WTC11 (cell line): ENCODE measurements at regions not wholly inside any gene's neighbourhood (a gene's known extent, or its start where the extent isn't known, plus 50 kb on each side); places are given as distances from the start of the nearest gene placed in this dataset.

Experiments
- ATAC-seq: fragments of 200-7000 bp; cut with Tn5 transposase; 2 replicates; pipeline ENCODE4 v1.10.0; 2021; ENCODE audit warnings: mild to moderate bottlenecking, moderate library complexity
- CTCF ChIA-PET: fragments of 300-600 bp; sonication (Branson Sonifier 250); formaldehyde crosslinking; loops from one replicate; lab custom pipeline; 2021; ENCODE audit warnings: antibody characterized with exemption; lab: Charles Lee
- POLR2A ChIA-PET: fragments of 350-600 bp; sonication (Branson Sonifier 250); formaldehyde crosslinking; loops from one replicate; lab custom pipeline; 2021; ENCODE audit warnings: antibody characterized with exemption; lab: Charles Lee
- DNase-seq: peaks from one replicate; pipeline ENCODE4 v3.0.0; 2021; ENCODE audit warnings: low spot score
- H3K27ac Mint-ChIP-seq: 2 replicates; pipeline ENCODE4 v1.8.0; 2021; ENCODE audit warnings: mixed read lengths
- H3K27me3 Mint-ChIP-seq: 2 replicates; pipeline ENCODE4 v1.8.0; 2021; ENCODE audit warnings: low read depth, mild to moderate bottlenecking, moderate library complexity, mixed read lengths
- H3K36me3 Mint-ChIP-seq: 2 replicates; pipeline ENCODE4 v1.8.0; 2021; ENCODE audit warnings: mixed read lengths
- H3K4me1 Mint-ChIP-seq: 2 replicates; pipeline ENCODE4 v1.8.0; 2022; ENCODE audit warnings: mixed read lengths
- H3K4me3 Mint-ChIP-seq: 2 replicates; pipeline ENCODE4 v1.8.0; 2021; ENCODE audit warnings: mild to moderate bottlenecking, moderate library complexity, mixed read lengths
- H3K9me3 Mint-ChIP-seq: 2 replicates; pipeline ENCODE4 v1.8.0; 2021; ENCODE audit warnings: mixed read lengths
- ATF1 ChIP-seq: sonication (generic); formaldehyde crosslinking; IDR thresholded peaks from 2 replicates; pipeline ENCODE4 v1.8.1; 2023; ENCODE audit warnings: mild to moderate bottlenecking, moderate library complexity, missing genetic modification reagents
- EMX1 ChIP-seq: fragments of 250-450 bp; sonication (Bioruptor Pico); IDR thresholded peaks from 2 replicates; pipeline ENCODE4 v1.8.0; 2021; ENCODE audit warnings: mild to moderate bottlenecking
- GTF2I ChIP-seq: fragments of 250-450 bp; sonication (Bioruptor Pico); conservative IDR thresholded peaks from 2 replicates; pipeline ENCODE4 v1.4.0; 2021; ENCODE audit warnings: mild to moderate bottlenecking
- JAZF1 ChIP-seq: fragments of 250-450 bp; sonication (Bioruptor Pico); IDR thresholded peaks from 2 replicates; pipeline ENCODE4 v1.9.0; 2021; ENCODE audit warnings: moderate library complexity, mild to moderate bottlenecking, inconsistent platforms
- MYBL2 ChIP-seq: sonication (generic); formaldehyde crosslinking; IDR thresholded peaks from 2 replicates; pipeline ENCODE4 v1.8.1; 2023; ENCODE audit warnings: mild to moderate bottlenecking, moderate library complexity, missing genetic modification reagents
- NFE2L1 ChIP-seq: sonication (generic); formaldehyde crosslinking; IDR thresholded peaks from 2 replicates; pipeline ENCODE4 v1.8.1; 2023; ENCODE audit warnings: missing genetic modification reagents
- NR1H2 ChIP-seq: sonication (generic); formaldehyde crosslinking; IDR thresholded peaks from 2 replicates; pipeline ENCODE4 v1.9.0; 2021; ENCODE audit warnings: mild to moderate bottlenecking, moderate library complexity, missing genetic modification reagents
- SOX15 ChIP-seq: fragments of 250-450 bp; sonication (Bioruptor Pico); IDR thresholded peaks from 2 replicates; pipeline ENCODE4 v1.9.0; 2021; ENCODE audit warnings: mild to moderate bottlenecking
- ZNF138 ChIP-seq: sonication (generic); formaldehyde crosslinking; conservative IDR thresholded peaks from 2 replicates; pipeline ENCODE4 v1.8.1; 2022; ENCODE audit warnings: mild to moderate bottlenecking, moderate library complexity, missing genetic modification reagents
- ZNF396 ChIP-seq: fragments of 250-450 bp; sonication (Bioruptor Pico); IDR thresholded peaks from 2 replicates; pipeline ENCODE4 v1.8.0; 2021; ENCODE audit warnings: mild to moderate bottlenecking, moderate library complexity, borderline replicate concordance
- ZNF416 ChIP-seq: fragments of 250-450 bp; sonication (Bioruptor Pico); IDR thresholded peaks from 2 replicates; pipeline ENCODE4 v1.9.0; 2021; ENCODE audit warnings: mild to moderate bottlenecking, inconsistent platforms
- TF ChIP-seq, protein P1 (sequence below): sonication (generic); formaldehyde crosslinking; IDR thresholded peaks from 2 replicates; pipeline ENCODE4 v1.8.0; 2022; ENCODE audit warnings: mild to moderate bottlenecking, missing genetic modification reagents
- TF ChIP-seq, protein P2 (sequence below): sonication (generic); formaldehyde crosslinking; IDR thresholded peaks from 2 replicates; pipeline ENCODE4 v1.8.0; 2023; ENCODE audit warnings: mild to moderate bottlenecking, missing genetic modification reagents
- TF ChIP-seq, protein P3 (sequence below): sonication (generic); formaldehyde crosslinking; IDR thresholded peaks from 2 replicates; pipeline ENCODE4 v1.8.1; 2022; ENCODE audit warnings: low read depth, missing genetic modification reagents, borderline replicate concordance
- TF ChIP-seq, protein P4 (sequence below): sonication (generic); formaldehyde crosslinking; conservative IDR thresholded peaks from 2 replicates; pipeline ENCODE4 v1.8.1; 2022; ENCODE audit warnings: mild to moderate bottlenecking, missing genetic modification reagents
- TF ChIP-seq, protein P5 (sequence below): sonication (generic); formaldehyde crosslinking; IDR thresholded peaks from 2 replicates; pipeline ENCODE4 v1.8.0; 2022; ENCODE audit warnings: mild to moderate bottlenecking, missing genetic modification reagents
- TF ChIP-seq, protein P6 (sequence below): fragments of 250-450 bp; sonication (Bioruptor Pico); conservative IDR thresholded peaks from 2 replicates; pipeline ENCODE4 v1.9.0; 2021; ENCODE audit warnings: mild to moderate bottlenecking
- TF ChIP-seq, protein P7 (sequence below): sonication (generic); formaldehyde crosslinking; IDR thresholded peaks from 2 replicates; pipeline ENCODE4 v1.8.0; 2022; ENCODE audit warnings: mild to moderate bottlenecking, missing genetic modification reagents

DNA sequence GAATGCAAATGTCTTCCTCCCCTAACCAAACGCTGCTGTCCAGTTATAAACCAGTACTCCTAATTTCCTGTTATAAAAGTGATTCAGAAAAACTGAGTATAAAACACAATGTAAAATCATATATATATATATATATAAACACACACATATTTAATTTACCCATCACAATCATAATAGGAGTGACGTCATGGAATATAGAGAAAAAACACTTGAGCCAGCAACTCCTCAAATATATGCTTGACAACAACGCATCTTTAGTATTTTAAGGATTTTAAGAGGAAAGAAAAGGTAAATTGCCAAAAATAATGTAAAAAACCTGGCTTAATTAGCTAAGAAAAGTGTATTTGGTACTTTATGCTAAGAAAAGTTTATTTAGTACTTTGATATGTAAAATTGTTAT lies 2701.7 kb downstream of the PCDH7 start:
- Mint-ChIP-seq H3K9me3 (peaks cover 7% of the 10 kb centered on the region), H3K4me3 (no peak overlapping the region), H3K27me3 (no peaks in the 10 kb centered on the region), H3K27ac (no peak overlapping the region), H3K36me3 (no peaks in the 10 kb centered on the region), H3K4me1 (no peaks in the 10 kb centered on the region)
- ChIA-PET POLR2A (interaction anchor here (0.7 kb wide), 1 partner anchor 419 kb away, joined by 3 read pairs; no protein-coding TSS in a partner anchor), CTCF (no interaction called here)
- no peak for ATAC-seq
- TF ChIP-seq, protein P1, sequence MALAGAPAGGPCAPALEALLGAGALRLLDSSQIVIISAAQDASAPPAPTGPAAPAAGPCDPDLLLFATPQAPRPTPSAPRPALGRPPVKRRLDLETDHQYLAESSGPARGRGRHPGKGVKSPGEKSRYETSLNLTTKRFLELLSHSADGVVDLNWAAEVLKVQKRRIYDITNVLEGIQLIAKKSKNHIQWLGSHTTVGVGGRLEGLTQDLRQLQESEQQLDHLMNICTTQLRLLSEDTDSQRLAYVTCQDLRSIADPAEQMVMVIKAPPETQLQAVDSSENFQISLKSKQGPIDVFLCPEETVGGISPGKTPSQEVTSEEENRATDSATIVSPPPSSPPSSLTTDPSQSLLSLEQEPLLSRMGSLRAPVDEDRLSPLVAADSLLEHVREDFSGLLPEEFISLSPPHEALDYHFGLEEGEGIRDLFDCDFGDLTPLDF (CRISPR knock-in tag), result no peak
- no peak for TF ChIP-seq EMX1
- TF ChIP-seq, protein P2, sequence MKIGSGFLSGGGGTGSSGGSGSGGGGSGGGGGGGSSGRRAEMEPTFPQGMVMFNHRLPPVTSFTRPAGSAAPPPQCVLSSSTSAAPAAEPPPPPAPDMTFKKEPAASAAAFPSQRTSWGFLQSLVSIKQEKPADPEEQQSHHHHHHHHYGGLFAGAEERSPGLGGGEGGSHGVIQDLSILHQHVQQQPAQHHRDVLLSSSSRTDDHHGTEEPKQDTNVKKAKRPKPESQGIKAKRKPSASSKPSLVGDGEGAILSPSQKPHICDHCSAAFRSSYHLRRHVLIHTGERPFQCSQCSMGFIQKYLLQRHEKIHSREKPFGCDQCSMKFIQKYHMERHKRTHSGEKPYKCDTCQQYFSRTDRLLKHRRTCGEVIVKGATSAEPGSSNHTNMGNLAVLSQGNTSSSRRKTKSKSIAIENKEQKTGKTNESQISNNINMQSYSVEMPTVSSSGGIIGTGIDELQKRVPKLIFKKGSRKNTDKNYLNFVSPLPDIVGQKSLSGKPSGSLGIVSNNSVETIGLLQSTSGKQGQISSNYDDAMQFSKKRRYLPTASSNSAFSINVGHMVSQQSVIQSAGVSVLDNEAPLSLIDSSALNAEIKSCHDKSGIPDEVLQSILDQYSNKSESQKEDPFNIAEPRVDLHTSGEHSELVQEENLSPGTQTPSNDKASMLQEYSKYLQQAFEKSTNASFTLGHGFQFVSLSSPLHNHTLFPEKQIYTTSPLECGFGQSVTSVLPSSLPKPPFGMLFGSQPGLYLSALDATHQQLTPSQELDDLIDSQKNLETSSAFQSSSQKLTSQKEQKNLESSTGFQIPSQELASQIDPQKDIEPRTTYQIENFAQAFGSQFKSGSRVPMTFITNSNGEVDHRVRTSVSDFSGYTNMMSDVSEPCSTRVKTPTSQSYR (CRISPR knock-in tag), result no peak
- TF ChIP-seq, protein P3, sequence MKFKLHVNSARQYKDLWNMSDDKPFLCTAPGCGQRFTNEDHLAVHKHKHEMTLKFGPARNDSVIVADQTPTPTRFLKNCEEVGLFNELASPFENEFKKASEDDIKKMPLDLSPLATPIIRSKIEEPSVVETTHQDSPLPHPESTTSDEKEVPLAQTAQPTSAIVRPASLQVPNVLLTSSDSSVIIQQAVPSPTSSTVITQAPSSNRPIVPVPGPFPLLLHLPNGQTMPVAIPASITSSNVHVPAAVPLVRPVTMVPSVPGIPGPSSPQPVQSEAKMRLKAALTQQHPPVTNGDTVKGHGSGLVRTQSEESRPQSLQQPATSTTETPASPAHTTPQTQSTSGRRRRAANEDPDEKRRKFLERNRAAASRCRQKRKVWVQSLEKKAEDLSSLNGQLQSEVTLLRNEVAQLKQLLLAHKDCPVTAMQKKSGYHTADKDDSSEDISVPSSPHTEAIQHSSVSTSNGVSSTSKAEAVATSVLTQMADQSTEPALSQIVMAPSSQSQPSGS, result no peak
- no peak for TF ChIP-seq SOX15
- no peak for TF ChIP-seq MYBL2 (CRISPR knock-in tag)
- TF ChIP-seq, protein P4, sequence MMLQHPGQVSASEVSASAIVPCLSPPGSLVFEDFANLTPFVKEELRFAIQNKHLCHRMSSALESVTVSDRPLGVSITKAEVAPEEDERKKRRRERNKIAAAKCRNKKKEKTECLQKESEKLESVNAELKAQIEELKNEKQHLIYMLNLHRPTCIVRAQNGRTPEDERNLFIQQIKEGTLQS (CRISPR knock-in tag), result no peak
- no peak for TF ChIP-seq ZNF416 (CRISPR knock-in tag)
- no peak for DNase-seq

DNA sequence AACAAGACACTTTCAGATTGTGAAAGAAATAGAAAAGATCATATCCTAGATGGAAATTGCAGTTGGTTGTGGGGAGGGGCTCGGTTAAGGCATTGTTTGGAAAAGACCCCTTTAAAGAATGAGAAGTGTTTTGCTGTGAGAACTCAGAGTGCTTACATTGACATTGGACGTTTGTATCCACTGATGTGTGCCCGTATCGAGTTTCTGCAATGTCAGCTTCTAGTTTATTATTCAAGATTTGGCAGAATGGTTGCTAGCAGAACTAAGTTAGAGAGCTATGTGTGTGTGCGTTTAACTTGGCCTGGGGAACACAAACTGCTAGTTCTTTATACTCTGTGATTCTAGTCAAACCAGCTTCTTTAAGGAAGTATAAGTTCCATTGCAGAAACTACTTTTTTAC lies 2702.5 kb downstream of the PCDH7 start:
- Mint-ChIP-seq H3K36me3 (no peaks in the 10 kb centered on the region), H3K9me3 (peaks cover 3% of the 10 kb centered on the region), H3K27me3 (no peaks in the 10 kb centered on the region), H3K27ac (no peak overlapping the region), H3K4me1 (no peaks in the 10 kb centered on the region), H3K4me3 (no peak overlapping the region)
- no peak for ATAC-seq
- ChIA-PET CTCF (no interaction called here), POLR2A (interaction anchor here (0.7 kb wide), 1 partner anchor 419 kb away, joined by 3 read pairs; no protein-coding TSS in a partner anchor)
- DNase-seq, result no peak
- TF ChIP-seq NFE2L1, result no peak
- TF ChIP-seq, protein P5, sequence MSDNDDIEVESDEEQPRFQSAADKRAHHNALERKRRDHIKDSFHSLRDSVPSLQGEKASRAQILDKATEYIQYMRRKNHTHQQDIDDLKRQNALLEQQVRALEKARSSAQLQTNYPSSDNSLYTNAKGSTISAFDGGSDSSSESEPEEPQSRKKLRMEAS (CRISPR knock-in tag), result no peak
- TF ChIP-seq, protein P4 (CRISPR knock-in tag), result no peak
- TF ChIP-seq JAZF1 (CRISPR knock-in tag), result no peak
- TF ChIP-seq, protein P6, sequence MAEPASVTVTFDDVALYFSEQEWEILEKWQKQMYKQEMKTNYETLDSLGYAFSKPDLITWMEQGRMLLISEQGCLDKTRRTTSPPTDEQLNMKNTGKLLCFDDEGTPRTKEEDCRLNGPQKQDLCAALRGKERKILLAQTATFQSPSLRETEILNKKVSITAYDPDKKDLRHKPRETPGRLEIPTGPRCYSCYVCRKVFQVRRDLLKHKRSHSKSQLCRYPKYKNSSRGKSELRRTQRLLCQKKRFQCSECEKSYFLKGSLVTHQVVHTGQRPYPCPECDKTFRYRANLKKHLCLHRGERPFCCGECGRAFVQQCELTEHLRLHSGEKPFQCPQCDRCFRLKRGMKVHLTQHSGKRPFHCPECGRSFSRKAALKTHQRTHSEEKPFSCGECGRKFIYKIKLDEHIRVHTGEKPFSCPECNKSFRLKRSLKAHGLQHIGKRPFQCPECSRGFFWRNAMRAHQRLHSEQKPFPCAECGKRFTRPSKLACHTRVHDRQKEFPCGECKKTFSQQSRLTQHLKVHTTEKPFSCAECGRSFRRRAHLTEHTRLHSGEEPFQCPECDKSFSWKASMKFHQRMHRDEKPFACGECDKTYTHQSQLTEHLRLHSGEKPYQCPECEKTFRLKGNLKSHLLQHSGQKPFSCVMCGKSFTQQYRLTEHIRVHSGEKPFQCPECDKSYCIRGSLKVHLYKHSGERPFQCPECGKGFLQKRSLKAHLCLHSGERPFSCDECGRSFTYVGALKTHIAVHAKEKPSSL (CRISPR knock-in tag), result no peak
- TF ChIP-seq ZNF138 (CRISPR knock-in tag), result no peak
- TF ChIP-seq ZNF396, result no peak
- TF ChIP-seq, protein P7, sequence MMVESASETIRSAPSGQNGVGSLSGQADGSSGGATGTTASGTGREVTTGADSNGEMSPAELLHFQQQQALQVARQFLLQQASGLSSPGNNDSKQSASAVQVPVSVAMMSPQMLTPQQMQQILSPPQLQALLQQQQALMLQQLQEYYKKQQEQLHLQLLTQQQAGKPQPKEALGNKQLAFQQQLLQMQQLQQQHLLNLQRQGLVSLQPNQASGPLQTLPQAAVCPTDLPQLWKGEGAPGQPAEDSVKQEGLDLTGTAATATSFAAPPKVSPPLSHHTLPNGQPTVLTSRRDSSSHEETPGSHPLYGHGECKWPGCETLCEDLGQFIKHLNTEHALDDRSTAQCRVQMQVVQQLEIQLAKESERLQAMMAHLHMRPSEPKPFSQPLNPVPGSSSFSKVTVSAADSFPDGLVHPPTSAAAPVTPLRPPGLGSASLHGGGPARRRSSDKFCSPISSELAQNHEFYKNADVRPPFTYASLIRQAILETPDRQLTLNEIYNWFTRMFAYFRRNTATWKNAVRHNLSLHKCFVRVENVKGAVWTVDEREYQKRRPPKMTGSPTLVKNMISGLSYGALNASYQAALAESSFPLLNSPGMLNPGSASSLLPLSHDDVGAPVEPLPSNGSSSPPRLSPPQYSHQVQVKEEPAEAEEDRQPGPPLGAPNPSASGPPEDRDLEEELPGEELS, result no peak
- no peak for TF ChIP-seq GTF2I (CRISPR knock-in tag)
- TF ChIP-seq ATF1 (CRISPR knock-in tag), result no peak
- no peak for TF ChIP-seq NR1H2
- TF ChIP-seq MYBL2 (CRISPR knock-in tag), result no peak
